Gastroesophageal sphincter (tissue), 4 donors: ENCODE measurements at regions not wholly inside any gene's neighbourhood (a gene's known extent, or its start where the extent isn't known, plus 50 kb on each side); places are given as distances from the start of the nearest gene placed in this dataset.

Experiments used
- ATAC-seq: fragments of 150-250 bp; one replicate; pipeline ENCODE4 v1.9.1; 2016; ENCODE audit warnings: mild to moderate bottlenecking, moderate library complexity
- H3K27ac ChIP-seq, 4 donors: fragments of 200-600 bp; sonication (generic) in 3 of 4; 1 replicate in 3 of 4; 2 replicates in 1 of 4; pipeline ENCODE4 v1.5.1; 2016 to 2019
- H3K27me3 ChIP-seq: fragments of 200-600 bp; sonication (generic); one replicate; pipeline ENCODE4 v1.5.1; 2019
- H3K36me3 ChIP-seq, 2 donors: fragments of 200-600 bp; sonication (generic); one replicate each; pipeline ENCODE4 v1.5.1; 2019; ENCODE audit warnings: control low read depth in 1 of 2
- H3K4me1 ChIP-seq, 3 donors: fragments of 200-600 bp; sonication (generic); 1 replicate in 2 of 3; 2 replicates in 1 of 3; pipeline ENCODE4 v1.5.1; 2016 to 2019; ENCODE audit warnings: control low read depth in 2 of 3
- H3K4me3 ChIP-seq, 2 donors: fragments of 200-600 bp; sonication (generic); one replicate each; pipeline ENCODE4 v1.5.1; 2019; ENCODE audit warnings: mild to moderate bottlenecking in 1 of 2, moderate library complexity in 1 of 2
- H3K9me3 ChIP-seq, 3 donors: fragments of 200-600 bp; sonication (generic); one replicate each; pipeline ENCODE4 v1.5.1; 2017 to 2019; ENCODE audit warnings: control low read depth in 2 of 3
- EP300 ChIP-seq: sonication (generic); formaldehyde crosslinking; IDR thresholded peaks from one replicate; pipeline ENCODE4 v1.6.1; 2017; ENCODE audit warnings: antibody characterized with exemption, mild to moderate bottlenecking
- POLR2A ChIP-seq, 2 donors: fragments of 450-650 bp; IDR thresholded peaks; one replicate each; pipeline ENCODE4 v1.6.1; 2017; ENCODE audit warnings: antibody characterized with exemption in 2 of 2, mild to moderate bottlenecking in 2 of 2, moderate library complexity in 1 of 2
- POLR2AphosphoS5 ChIP-seq: sonication (generic); formaldehyde crosslinking; IDR thresholded peaks from one replicate; pipeline ENCODE4 v1.6.1; 2017; ENCODE audit warnings: antibody characterized with exemption
- WGBS, 2 donors: methylation state at CpG; one replicate each; pipeline ENCODE4 v1.1.5; 2018; ENCODE audit warnings: low coverage in 1 of 2; 5-methylcytosine and 5-hydroxymethylcytosine counted together
- TF ChIP-seq, protein P1 (sequence below), 4 experiments: fragments of 200-600 bp in 2 of 4; fragments of 450-650 bp in 2 of 4; sonication (generic) in 1 of 4; IDR thresholded peaks; one replicate each; pipeline ENCODE4 v1.5.1; 2017 to 2019; ENCODE audit warnings: antibody characterized with exemption in 4 of 4, mild to moderate bottlenecking in 2 of 4, moderate library complexity in 2 of 4

DNA sequence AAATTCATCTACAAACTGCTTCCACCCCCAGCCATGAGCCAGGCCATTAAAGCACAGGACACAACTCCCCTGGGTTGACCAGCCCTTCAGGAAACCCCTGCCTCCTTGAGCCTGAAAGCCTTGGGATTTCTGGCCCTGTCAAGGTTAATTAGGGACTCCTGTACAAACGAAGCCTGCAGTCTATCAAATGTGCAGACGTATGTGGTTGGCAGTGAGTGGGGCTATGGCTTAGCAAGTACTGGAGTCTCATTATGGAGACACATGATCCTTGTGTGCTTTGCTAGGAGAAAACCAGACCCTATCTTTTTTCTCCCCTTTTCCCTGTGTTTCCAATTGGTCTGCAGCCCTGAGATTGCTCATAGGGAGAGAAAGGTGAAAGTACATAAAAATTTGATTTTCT is 588.3 kb upstream of the USP24 start:
- no CpG with 5 or more reads among the region's 2 CpGs for WGBS, 2 donors
- Histone ChIP-seq H3K4me3 (no peak overlapping the region), H3K27ac (no peak overlapping the region), H3K9me3 (peaks cover 0 to 3% (median 0%) of the 10 kb centered on the region in 3 donors), H3K36me3 (no peaks in the 10 kb centered on the region), H3K4me1 (no peaks in the 10 kb centered on the region), H3K27me3 (no peaks in the 10 kb centered on the region)
- no peak for ATAC-seq
- TF ChIP-seq, protein P1, sequence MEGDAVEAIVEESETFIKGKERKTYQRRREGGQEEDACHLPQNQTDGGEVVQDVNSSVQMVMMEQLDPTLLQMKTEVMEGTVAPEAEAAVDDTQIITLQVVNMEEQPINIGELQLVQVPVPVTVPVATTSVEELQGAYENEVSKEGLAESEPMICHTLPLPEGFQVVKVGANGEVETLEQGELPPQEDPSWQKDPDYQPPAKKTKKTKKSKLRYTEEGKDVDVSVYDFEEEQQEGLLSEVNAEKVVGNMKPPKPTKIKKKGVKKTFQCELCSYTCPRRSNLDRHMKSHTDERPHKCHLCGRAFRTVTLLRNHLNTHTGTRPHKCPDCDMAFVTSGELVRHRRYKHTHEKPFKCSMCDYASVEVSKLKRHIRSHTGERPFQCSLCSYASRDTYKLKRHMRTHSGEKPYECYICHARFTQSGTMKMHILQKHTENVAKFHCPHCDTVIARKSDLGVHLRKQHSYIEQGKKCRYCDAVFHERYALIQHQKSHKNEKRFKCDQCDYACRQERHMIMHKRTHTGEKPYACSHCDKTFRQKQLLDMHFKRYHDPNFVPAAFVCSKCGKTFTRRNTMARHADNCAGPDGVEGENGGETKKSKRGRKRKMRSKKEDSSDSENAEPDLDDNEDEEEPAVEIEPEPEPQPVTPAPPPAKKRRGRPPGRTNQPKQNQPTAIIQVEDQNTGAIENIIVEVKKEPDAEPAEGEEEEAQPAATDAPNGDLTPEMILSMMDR (IDR thresholded peaks at IDR 0.05): no peak

DNA sequence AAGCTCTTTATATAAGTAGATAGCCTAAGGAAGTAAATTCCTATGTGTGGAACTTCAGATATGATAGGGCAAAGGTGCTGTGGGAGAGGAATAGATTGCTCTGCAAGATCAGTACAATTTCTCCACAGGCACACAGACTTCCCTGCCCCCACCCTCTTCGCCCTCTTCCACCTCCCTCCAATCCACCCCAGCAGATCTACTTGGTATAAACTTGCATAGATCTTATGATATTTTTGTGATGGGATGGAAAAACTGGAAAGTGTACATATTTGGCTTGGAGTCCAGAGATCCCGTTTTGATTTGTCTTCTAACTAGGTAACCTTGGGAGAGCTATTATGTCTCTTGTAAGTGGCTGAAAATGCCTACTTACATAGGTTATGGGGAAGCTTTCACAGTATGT is 586.3 kb upstream of the USP24 start:
- peaks cover 0 to 3% (median 0%) of the 10 kb centered on the region in 3 donors for H3K9me3 ChIP-seq
- H3K4me1 ChIP-seq: no peaks in the 10 kb centered on the region
- no peak overlapping the region for H3K4me3 ChIP-seq
- 94 to 100% methylated on average over 1 to 2 of the region's 2 CpGs for WGBS, 2 donors
- no peak overlapping the region for H3K27ac ChIP-seq
- no peak for ATAC-seq
- H3K36me3 ChIP-seq: no peaks in the 10 kb centered on the region
- TF ChIP-seq, protein P1 (IDR thresholded peaks at IDR 0.05): no peak
- TF ChIP-seq POLR2AphosphoS5 (no peak), EP300 (no peak), POLR2A (IDR thresholded peaks at IDR 0.05) (no peak)
- no peaks in the 10 kb centered on the region for H3K27me3 ChIP-seq

DNA sequence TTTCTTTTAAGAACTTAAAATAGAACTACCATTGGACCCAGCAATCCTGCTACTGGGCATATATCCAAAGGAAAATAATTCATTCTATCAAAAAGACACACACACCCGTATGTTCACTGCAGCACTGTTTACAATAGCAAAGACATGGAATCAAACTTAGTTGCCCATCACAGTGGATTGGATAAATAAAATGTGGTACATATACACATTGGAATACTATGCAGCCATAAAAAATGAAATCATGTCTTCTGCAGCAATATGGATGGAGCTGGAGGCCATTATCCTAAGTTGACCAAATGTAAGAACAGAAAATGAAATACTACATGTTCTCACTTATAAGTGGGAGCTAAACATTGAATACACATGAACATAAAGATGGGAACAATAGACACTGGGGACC is 585.3 kb upstream of the USP24 start:
- no peaks in the 10 kb centered on the region for H3K27me3 ChIP-seq
- no peak overlapping the region for H3K4me3 ChIP-seq
- WGBS, 2 donors: 25 to 27% methylated on average over 1 of the region's 1 CpG
- no peak overlapping the region for H3K27ac ChIP-seq
- H3K9me3 ChIP-seq: peaks cover 0 to 3% (median 0%) of the 10 kb centered on the region in 3 donors
- no peak for ATAC-seq
- no peak for TF ChIP-seq POLR2AphosphoS5
- TF ChIP-seq, protein P1 (IDR thresholded peaks at IDR 0.05): no peak
- no peak for TF ChIP-seq POLR2A (IDR thresholded peaks at IDR 0.05)
- TF ChIP-seq EP300: no peak
- no peaks in the 10 kb centered on the region for H3K36me3 ChIP-seq
- H3K4me1 ChIP-seq: no peaks in the 10 kb centered on the region

DNA sequence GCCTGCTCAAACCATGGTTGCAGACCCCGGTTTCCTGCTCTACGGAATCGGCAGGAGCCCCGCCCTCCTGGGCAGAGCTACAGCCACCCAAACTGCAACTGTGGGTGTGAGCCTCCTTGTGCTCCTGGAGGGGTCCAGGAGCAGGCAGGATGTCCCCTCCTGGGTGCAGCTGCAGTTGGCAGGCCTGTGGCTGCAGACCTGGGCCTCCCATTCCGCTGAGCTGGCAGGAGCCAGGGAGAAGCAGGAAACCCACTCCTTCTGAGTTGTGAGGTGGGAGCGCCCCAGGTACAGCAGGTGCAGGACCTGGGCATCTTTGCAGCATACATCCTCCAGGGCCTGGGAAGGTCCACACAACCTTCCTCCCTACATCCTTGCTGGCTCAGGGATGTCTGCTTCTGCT is 578.7 kb upstream of the USP24 start:
- H3K4me1 ChIP-seq: no peaks in the 10 kb centered on the region
- H3K27me3 ChIP-seq: no peaks in the 10 kb centered on the region
- no peaks in the 10 kb centered on the region for H3K36me3 ChIP-seq
- H3K9me3 ChIP-seq: no peaks in the 10 kb centered on the region
- WGBS, 2 donors: no CpG with 5 or more reads among the region's 6 CpGs
- TF ChIP-seq EP300 (no peak), POLR2AphosphoS5 (no peak), POLR2A (IDR thresholded peaks at IDR 0.05) (no peak)
- TF ChIP-seq, protein P1 (IDR thresholded peaks at IDR 0.05): no peak
- no peak overlapping the region for H3K27ac ChIP-seq
- no peak overlapping the region for H3K4me3 ChIP-seq
- no peak for ATAC-seq

DNA sequence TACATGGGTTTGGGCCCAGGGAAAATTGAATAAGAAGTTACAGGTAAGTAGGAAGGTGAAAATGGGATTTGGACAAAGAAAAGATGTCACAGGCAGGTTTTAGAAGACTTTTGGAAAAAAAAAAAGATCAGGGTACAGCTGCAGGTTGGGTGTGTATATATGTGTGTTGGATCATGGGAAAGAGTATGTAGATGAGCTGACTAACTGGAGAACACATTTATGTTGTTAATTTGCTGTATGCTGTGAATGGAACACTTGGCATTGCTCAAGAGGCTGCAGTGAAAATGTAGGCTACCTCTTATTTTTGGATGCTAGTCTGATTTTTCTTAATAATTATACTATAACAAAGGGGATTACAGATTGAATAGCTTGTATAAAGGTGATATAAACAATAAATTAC is 577.7 kb upstream of the USP24 start:
- no peak for TF ChIP-seq POLR2AphosphoS5
- TF ChIP-seq, protein P1 (IDR thresholded peaks at IDR 0.05): no peak
- TF ChIP-seq EP300: no peak
- TF ChIP-seq POLR2A (IDR thresholded peaks at IDR 0.05): no peak
- Histone ChIP-seq H3K9me3 (no peaks in the 10 kb centered on the region), H3K4me1 (no peaks in the 10 kb centered on the region), H3K4me3 (no peak overlapping the region), H3K27ac (no peak overlapping the region), H3K27me3 (no peaks in the 10 kb centered on the region), H3K36me3 (no peaks in the 10 kb centered on the region)
- ATAC-seq: no peak
